LNCaP clone FGC (cell line): ENCODE measurements at regions not wholly inside any gene's neighbourhood (a gene's known extent, or its start where the extent isn't known, plus 50 kb on each side); places are given as distances from the start of the nearest gene placed in this dataset.

Source experiments
- DNase-seq: peaks from one replicate; pipeline ENCODE4 v3.0.0-alpha.2; 2011; ENCODE audit warnings: low read depth
- H3K4me3 ChIP-seq: 2 replicates; pipeline ENCODE4 v1.5.1; 2011; ENCODE audit warnings: mild to moderate bottlenecking, low read depth, low read length, control low read depth
- CTCF ChIP-seq: IDR thresholded peaks from 2 replicates; pipeline ENCODE4 v1.5.1; 2012; ENCODE audit warnings: mild to moderate bottlenecking; ENCODE audit not compliant: control insufficient read depth, insufficient read depth; ENCODE audit errors: extremely low read depth

DNA sequence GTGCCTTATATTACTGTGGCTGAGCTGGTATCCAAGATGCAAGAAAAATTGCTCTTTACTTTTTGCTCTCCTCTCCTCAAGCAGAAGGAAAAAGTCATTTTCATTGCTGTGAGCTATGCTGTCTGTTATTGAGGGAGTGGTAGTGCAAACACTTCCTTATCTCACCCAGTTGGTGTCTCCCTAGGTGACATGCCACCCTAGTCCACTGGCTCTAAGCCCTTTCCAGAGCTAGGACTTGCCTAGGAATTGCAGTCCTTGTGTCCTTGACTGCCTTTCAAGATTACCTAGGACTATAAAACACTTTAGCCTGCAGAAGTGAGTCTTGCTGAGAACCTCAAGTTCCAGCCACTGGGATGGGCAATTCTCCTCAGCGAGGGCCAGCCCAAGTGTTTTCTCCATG lies 458.3 kb downstream of the MRPL39 start:
- no peak overlapping the region for H3K4me3 ChIP-seq
- no peak for DNase-seq
- TF ChIP-seq CTCF: no peak

GRCh38 chr21:25139414-25139813 lies 467.9 kb downstream of the MRPL39 start:
- no peak overlapping the region for H3K4me3 ChIP-seq
- no peak for DNase-seq
- no peak for TF ChIP-seq CTCF

- DNase-seq: no peak
- no peak overlapping the region for H3K4me3 ChIP-seq
- TF ChIP-seq CTCF: no peak
Measured at GRCh38 chr21:25133939-25134338, 473.3 kb downstream of the MRPL39 start.

GRCh38 chr21:25127811-25128210 lies 479.5 kb downstream of the MRPL39 start:
- H3K4me3 ChIP-seq: no peak overlapping the region
- TF ChIP-seq CTCF: no peak
- DNase-seq: no peak

- H3K4me3 ChIP-seq: no peak overlapping the region
- no peak for DNase-seq
- no peak for TF ChIP-seq CTCF
Measured at GRCh38 chr21:25127007-25127406, 480.3 kb downstream of the MRPL39 start.

GRCh38 chr21:25126564-25126963 lies 480.7 kb downstream of the MRPL39 start:
- TF ChIP-seq CTCF: no peak
- DNase-seq: no peak
- H3K4me3 ChIP-seq: no peak overlapping the region

DNA sequence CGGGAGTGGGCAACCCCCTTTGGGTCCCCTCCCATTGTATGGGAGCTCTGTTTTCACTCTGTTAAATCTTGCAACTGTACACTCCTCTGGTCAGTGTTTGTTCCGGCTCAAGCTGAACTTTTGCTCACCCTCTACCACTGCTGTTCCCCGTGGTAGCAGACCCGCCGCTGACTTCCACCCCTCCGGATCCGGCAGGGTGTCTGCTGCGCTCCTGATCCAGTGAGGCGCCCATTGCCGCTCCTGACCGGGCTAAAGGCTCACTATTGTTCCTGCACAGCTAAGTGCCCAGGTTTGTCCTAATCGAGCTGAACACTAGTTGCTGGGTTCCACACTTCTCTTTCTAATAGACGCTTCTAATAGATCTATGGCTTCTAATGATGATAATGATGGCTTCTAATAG lies 488.6 kb downstream of the MRPL39 start:
- no peak for TF ChIP-seq CTCF
- DNase-seq: no peak
- H3K4me3 ChIP-seq: no peak overlapping the region
